GM12892 (cell line): ENCODE measurements at regions not wholly inside any gene's neighbourhood (a gene's known extent, or its start where the extent isn't known, plus 50 kb on each side); places are given as distances from the start of the nearest gene placed in this dataset.

Source experiments
- POLR2A ChIP-seq: IDR thresholded peaks from 2 replicates; pipeline ENCODE4 v1.6.1; 2011; ENCODE audit warnings: low read depth, low read length, control low read depth
- POLR2AphosphoS5 ChIP-seq: IDR thresholded peaks from 2 replicates; pipeline ENCODE4 v1.6.1; 2011; ENCODE audit warnings: low read depth, low read length, control low read depth
- TAF1 ChIP-seq: IDR thresholded peaks from 2 replicates; pipeline ENCODE4 v1.6.1; 2011; ENCODE audit warnings: low read depth, mild to moderate bottlenecking, control low read depth, low read length, borderline replicate concordance

GRCh38 chr5:2375757-2376250 lies 375.7 kb downstream of the IRX2 start:
- TF ChIP-seq POLR2A, result no peak
- TF ChIP-seq TAF1, result no peak
- TF ChIP-seq POLR2AphosphoS5, result no peak
